ENCODE measurements at regions not wholly inside any gene's neighbourhood (a gene's known extent, or its start where the extent isn't known, plus 50 kb on each side); places are given as distances from the start of the nearest gene placed in this dataset.

DNA sequence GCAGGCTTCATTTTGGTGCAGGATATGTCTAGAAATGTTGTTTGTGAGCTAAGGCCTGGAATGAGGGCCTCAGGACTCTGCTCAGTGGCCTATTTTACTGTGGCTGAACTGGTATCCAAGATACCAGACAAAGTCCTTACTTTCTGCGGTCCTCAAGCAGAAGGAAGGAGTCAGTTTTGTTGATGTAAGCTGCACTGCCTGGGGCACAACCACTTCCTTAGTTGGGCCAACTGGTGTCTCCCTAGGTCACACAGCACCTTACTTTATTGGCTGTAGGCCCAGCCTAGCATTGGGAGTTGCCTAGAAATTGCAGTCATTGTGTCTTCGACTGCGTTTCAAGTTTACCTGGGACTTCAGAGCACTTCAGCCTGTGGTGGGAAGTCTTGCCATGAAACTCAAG lies 1322.7 kb downstream of the AMY1C start:
- Histone ChIP-seq H3K9me3 (replicated peaks; ENCODE audit: control insufficient read depth, insufficient read depth, low read length) (no peaks in the 10 kb centered on the region), H3K36me3 (ENCODE audit: control insufficient read depth in 2 of 2, insufficient read depth in 2 of 2, low read length in 1 of 2) (no peaks in the 10 kb centered on the region), H3K4me3 (no peak overlapping the region), H3K9ac (ENCODE audit: control insufficient read depth, insufficient read depth, low read length) (no peak overlapping the region), H4K20me1 (ENCODE audit: control insufficient read depth, insufficient read depth) (no peaks in the 10 kb centered on the region), H3K27me3 (replicated peaks in 1 of 2; ENCODE audit: control insufficient read depth in 2 of 2, insufficient read depth in 2 of 2, low read length in 1 of 2) (no peaks in the 10 kb centered on the region), H3K79me2 (ENCODE audit: control insufficient read depth, insufficient read depth, low read length) (no peaks in the 10 kb centered on the region), H3K27ac (ENCODE audit: control insufficient read depth, insufficient read depth) (no peak overlapping the region), H3K4me1 (ENCODE audit: control insufficient read depth, insufficient read depth, low read length) (no peaks in the 10 kb centered on the region), H3K4me2 (ENCODE audit: control insufficient read depth, insufficient read depth) (no peak overlapping the region), H2AFZ (ENCODE audit: control insufficient read depth, low read depth, low read length) (no peak overlapping the region)
- TF ChIP-seq, protein P1, sequence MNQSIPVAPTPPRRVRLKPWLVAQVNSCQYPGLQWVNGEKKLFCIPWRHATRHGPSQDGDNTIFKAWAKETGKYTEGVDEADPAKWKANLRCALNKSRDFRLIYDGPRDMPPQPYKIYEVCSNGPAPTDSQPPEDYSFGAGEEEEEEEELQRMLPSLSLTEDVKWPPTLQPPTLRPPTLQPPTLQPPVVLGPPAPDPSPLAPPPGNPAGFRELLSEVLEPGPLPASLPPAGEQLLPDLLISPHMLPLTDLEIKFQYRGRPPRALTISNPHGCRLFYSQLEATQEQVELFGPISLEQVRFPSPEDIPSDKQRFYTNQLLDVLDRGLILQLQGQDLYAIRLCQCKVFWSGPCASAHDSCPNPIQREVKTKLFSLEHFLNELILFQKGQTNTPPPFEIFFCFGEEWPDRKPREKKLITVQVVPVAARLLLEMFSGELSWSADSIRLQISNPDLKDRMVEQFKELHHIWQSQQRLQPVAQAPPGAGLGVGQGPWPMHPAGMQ (IDR thresholded peaks at IDR 0.05; ENCODE audit: borderline replicate concordance): no peak
- no peak for TF ChIP-seq MXI1 (IDR thresholded peaks at IDR 0.05; ENCODE audit: low read depth, low read length)
- TF ChIP-seq ASH2L (IDR thresholded peaks at IDR 0.05; ENCODE audit: borderline replicate concordance, low read depth): no peak
- TF ChIP-seq, protein P2, sequence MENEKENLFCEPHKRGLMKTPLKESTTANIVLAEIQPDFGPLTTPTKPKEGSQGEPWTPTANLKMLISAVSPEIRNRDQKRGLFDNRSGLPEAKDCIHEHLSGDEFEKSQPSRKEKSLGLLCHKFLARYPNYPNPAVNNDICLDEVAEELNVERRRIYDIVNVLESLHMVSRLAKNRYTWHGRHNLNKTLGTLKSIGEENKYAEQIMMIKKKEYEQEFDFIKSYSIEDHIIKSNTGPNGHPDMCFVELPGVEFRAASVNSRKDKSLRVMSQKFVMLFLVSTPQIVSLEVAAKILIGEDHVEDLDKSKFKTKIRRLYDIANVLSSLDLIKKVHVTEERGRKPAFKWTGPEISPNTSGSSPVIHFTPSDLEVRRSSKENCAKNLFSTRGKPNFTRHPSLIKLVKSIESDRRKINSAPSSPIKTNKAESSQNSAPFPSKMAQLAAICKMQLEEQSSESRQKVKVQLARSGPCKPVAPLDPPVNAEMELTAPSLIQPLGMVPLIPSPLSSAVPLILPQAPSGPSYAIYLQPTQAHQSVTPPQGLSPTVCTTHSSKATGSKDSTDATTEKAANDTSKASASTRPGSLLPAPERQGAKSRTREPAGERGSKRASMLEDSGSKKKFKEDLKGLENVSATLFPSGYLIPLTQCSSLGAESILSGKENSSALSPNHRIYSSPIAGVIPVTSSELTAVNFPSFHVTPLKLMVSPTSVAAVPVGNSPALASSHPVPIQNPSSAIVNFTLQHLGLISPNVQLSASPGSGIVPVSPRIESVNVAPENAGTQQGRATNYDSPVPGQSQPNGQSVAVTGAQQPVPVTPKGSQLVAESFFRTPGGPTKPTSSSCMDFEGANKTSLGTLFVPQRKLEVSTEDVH (IDR thresholded peaks at IDR 0.05; ENCODE audit: low read depth, partially characterized antibody): no peak
- intact Hi-C loops (cut with micrococcal nuclease; ENCODE audit: unreplicated experiment) (no loop called here), in situ Hi-C loops (cut with MboI) (no loop called here)
- CTCF ChIA-PET: no interaction called here
- no peak for FAIRE-seq
- 11% methylated on average over 3 of the region's 3 CpGs for WGBS (ENCODE audit: insufficient coverage, insufficient replicate concordance, low lambda C conversion rate, missing lambda C conversion rate)
- RAD21 ChIA-PET (ENCODE audit: unreplicated experiment): no interaction called here
- DNase-seq (ENCODE audit: low read depth, low spot score): no peak
- SMC1A ChIA-PET (ENCODE audit: uncharacterized antibody, unreplicated experiment): no interaction called here
- no peak for ATAC-seq
- POLR2A ChIA-PET: no interaction called here
- BruUV-seq (replicated peaks): no TSS peak

All from GM12878 (cell line).